ENCODE measurements at regions not wholly inside any gene's neighbourhood (a gene's known extent, or its start where the extent isn't known, plus 50 kb on each side); places are given as distances from the start of the nearest gene placed in this dataset.

GRCh38 chr1:101152633-101153032 lies 84.2 kb upstream of the S1PR1 start:
- DNase-seq (ENCODE audit: low spot score): no peak

GRCh38 chr1:101151286-101151685 lies 85.5 kb upstream of the S1PR1 start:
- no peak for DNase-seq (ENCODE audit: low spot score)

GRCh38 chr1:101150670-101151069 lies 86.1 kb upstream of the S1PR1 start:
- no peak for DNase-seq (ENCODE audit: low spot score)

- DNase-seq (ENCODE audit: low spot score): no peak
Measured at GRCh38 chr1:101150266-101150665, 86.6 kb upstream of the S1PR1 start.

- DNase-seq (ENCODE audit: low spot score): no peak
Measured at GRCh38 chr1:101148980-101149379, 87.8 kb upstream of the S1PR1 start.

GRCh38 chr1:101147381-101147780 lies 89.4 kb upstream of the S1PR1 start:
- no peak for DNase-seq (ENCODE audit: low spot score)

GRCh38 chr1:101145449-101145820 lies 91.4 kb upstream of the S1PR1 start:
- no peak for DNase-seq (ENCODE audit: low spot score)

GRCh38 chr1:101144671-101145448 lies 92.0 kb upstream of the S1PR1 start:
- DNase-seq (ENCODE audit: low spot score): no peak

GRCh38 chr1:101142244-101142643 lies 94.6 kb upstream of the S1PR1 start:
- DNase-seq (ENCODE audit: low spot score): no peak

GRCh38 chr1:101141376-101141775 lies 95.4 kb upstream of the S1PR1 start:
- DNase-seq (ENCODE audit: low spot score): no peak

GRCh38 chr1:101139821-101140718 lies 96.7 kb upstream of the S1PR1 start:
- DNase-seq (ENCODE audit: low spot score): no peak

- no peak for DNase-seq (ENCODE audit: low spot score)
Measured at GRCh38 chr1:101139130-101139529, 97.7 kb upstream of the S1PR1 start.

- no peak for DNase-seq (ENCODE audit: low spot score)
Measured at GRCh38 chr1:101137144-101138126, 99.4 kb upstream of the S1PR1 start.

GRCh38 chr1:101136739-101137138 lies 100.1 kb upstream of the S1PR1 start:
- DNase-seq (ENCODE audit: low spot score): no peak

GRCh38 chr1:101136271-101136670 lies 100.5 kb upstream of the S1PR1 start:
- no peak for DNase-seq (ENCODE audit: low spot score)

GRCh38 chr1:101135526-101135925 lies 101.3 kb upstream of the S1PR1 start:
- no peak for DNase-seq (ENCODE audit: low spot score)

- DNase-seq (ENCODE audit: low spot score): no peak
Measured at GRCh38 chr1:101131239-101131843, 105.5 kb upstream of the S1PR1 start.

- DNase-seq (ENCODE audit: low spot score): no peak
Measured at GRCh38 chr1:101130673-101131072, 105.1 kb upstream of the DPH5 start.

GRCh38 chr1:101128846-101129245 lies 103.3 kb upstream of the DPH5 start:
- DNase-seq (ENCODE audit: low spot score): no peak

GRCh38 chr1:101128211-101128727 lies 102.7 kb upstream of the DPH5 start:
- DNase-seq (ENCODE audit: low spot score): peak; percentile 14

- DNase-seq (ENCODE audit: low spot score): no peak
Measured at GRCh38 chr1:101124405-101124804, 98.8 kb upstream of the DPH5 start.

Measured in iPS-NIHi11 (cell line).